ENCODE measurements at regions not wholly inside any gene's neighbourhood (a gene's known extent, or its start where the extent isn't known, plus 50 kb on each side); places are given as distances from the start of the nearest gene placed in this dataset.

- Histone ChIP-seq H3K4me1 (ENCODE audit: insufficient read depth, low read length, poor library complexity, severe bottlenecking) (no peaks in the 10 kb centered on the region), H4K20me1 (ENCODE audit: insufficient read depth, low read length, poor library complexity, severe bottlenecking) (no peaks in the 10 kb centered on the region), H3K9me3 (ENCODE audit: insufficient read depth, low read depth, low read length) (peaks cover 13% of the 10 kb centered on the region; the same call in 1 of the 2 replicates), H3K9me2 (replicated peaks; ENCODE audit: low read depth, low read length) (no peaks in the 10 kb centered on the region), H3K4me3 (ENCODE audit: low read length, poor library complexity, severe bottlenecking) (no peak overlapping the region), H2AFZ (ENCODE audit: low read length) (no peak overlapping the region), H3K79me2 (ENCODE audit: insufficient read depth, low read length) (no peaks in the 10 kb centered on the region), H3K9ac (ENCODE audit: low read depth, low read length, poor library complexity, severe bottlenecking) (no peak overlapping the region), H3K27me3 (ENCODE audit: insufficient read depth, low read length, poor library complexity, severe bottlenecking) (no peaks in the 10 kb centered on the region), H3K4me2 (ENCODE audit: low read depth, low read length, poor library complexity, severe bottlenecking) (no peak overlapping the region), H3K36me3 (ENCODE audit: insufficient read depth, low read length) (no peaks in the 10 kb centered on the region), H3F3A (ENCODE audit: low read depth) (no peaks in the 10 kb centered on the region)
- TF ChIP-seq EZH2phosphoT487 (IDR thresholded peaks at IDR 0.05; ENCODE audit: borderline replicate concordance) (no peak), CTCF (conservative IDR thresholded peaks at IDR 0.05; ENCODE audit: low read length) (no peak)
Measured at GRCh38 chr11:134797411-134798089, 385.5 kb upstream of the B3GAT1 start.

- TF ChIP-seq CTCF (conservative IDR thresholded peaks at IDR 0.05; ENCODE audit: low read length) = no peak
- TF ChIP-seq EZH2phosphoT487 (IDR thresholded peaks at IDR 0.05; ENCODE audit: borderline replicate concordance) = no peak
- Histone ChIP-seq H3K9me3 (ENCODE audit: insufficient read depth, low read depth, low read length) (peaks cover 13% of the 10 kb centered on the region; the same call in 1 of the 2 replicates), H2AFZ (ENCODE audit: low read length) (no peak overlapping the region)
Measured at GRCh38 chr11:134795017-134795416, 383.0 kb upstream of the B3GAT1 start.

GRCh38 chr11:134794192-134794591 is 382.1 kb upstream of the B3GAT1 start:
- Histone ChIP-seq H3K36me3 (ENCODE audit: insufficient read depth, low read length) (no peaks in the 10 kb centered on the region), H3K9me2 (replicated peaks; ENCODE audit: low read depth, low read length) (no peaks in the 10 kb centered on the region), H2AFZ (ENCODE audit: low read length) (no peak overlapping the region)

More at GRCh38 chr11:134795017-134795416, 383.0 kb upstream of the B3GAT1 start:
- Histone ChIP-seq H3K9me2 (replicated peaks; ENCODE audit: low read depth, low read length) (no peaks in the 10 kb centered on the region), H3K36me3 (ENCODE audit: insufficient read depth, low read length) (no peaks in the 10 kb centered on the region), H3K9ac (ENCODE audit: low read depth, low read length, poor library complexity, severe bottlenecking) (no peak overlapping the region), H3K79me2 (ENCODE audit: insufficient read depth, low read length) (no peaks in the 10 kb centered on the region), H3K4me1 (ENCODE audit: insufficient read depth, low read length, poor library complexity, severe bottlenecking) (no peaks in the 10 kb centered on the region), H4K20me1 (ENCODE audit: insufficient read depth, low read length, poor library complexity, severe bottlenecking) (no peaks in the 10 kb centered on the region), H3K4me2 (ENCODE audit: low read depth, low read length, poor library complexity, severe bottlenecking) (no peak overlapping the region), H3F3A (ENCODE audit: low read depth) (no peaks in the 10 kb centered on the region), H3K4me3 (ENCODE audit: low read length, poor library complexity, severe bottlenecking) (no peak overlapping the region), H3K27me3 (ENCODE audit: insufficient read depth, low read length, poor library complexity, severe bottlenecking) (no peaks in the 10 kb centered on the region)

More at GRCh38 chr11:134794192-134794591, 382.1 kb upstream of the B3GAT1 start:
- Histone ChIP-seq H3K4me2 (ENCODE audit: low read depth, low read length, poor library complexity, severe bottlenecking) (no peak overlapping the region), H3K4me1 (ENCODE audit: insufficient read depth, low read length, poor library complexity, severe bottlenecking) (no peaks in the 10 kb centered on the region), H3K4me3 (ENCODE audit: low read length, poor library complexity, severe bottlenecking) (no peak overlapping the region), H4K20me1 (ENCODE audit: insufficient read depth, low read length, poor library complexity, severe bottlenecking) (no peaks in the 10 kb centered on the region), H3F3A (ENCODE audit: low read depth) (no peaks in the 10 kb centered on the region), H3K9me3 (ENCODE audit: insufficient read depth, low read depth, low read length) (peaks cover 13% of the 10 kb centered on the region; the same call in 1 of the 2 replicates), H3K27me3 (ENCODE audit: insufficient read depth, low read length, poor library complexity, severe bottlenecking) (no peaks in the 10 kb centered on the region), H3K79me2 (ENCODE audit: insufficient read depth, low read length) (no peaks in the 10 kb centered on the region), H3K9ac (ENCODE audit: low read depth, low read length, poor library complexity, severe bottlenecking) (no peak overlapping the region)
- TF ChIP-seq EZH2phosphoT487 (IDR thresholded peaks at IDR 0.05; ENCODE audit: borderline replicate concordance) (no peak), CTCF (conservative IDR thresholded peaks at IDR 0.05; ENCODE audit: low read length) (no peak)

Measured in Loucy (cell line).